ENCODE measurements at regions not wholly inside any gene's neighbourhood (a gene's known extent, or its start where the extent isn't known, plus 50 kb on each side); places are given as distances from the start of the nearest gene placed in this dataset.

GRCh38 chr13:44117351-44117750 lies 237.6 kb downstream of the LACC1 start:
- no peak for TF ChIP-seq CTCF (IDR thresholded peaks at IDR 0.05)
- TF ChIP-seq ZFX (IDR thresholded peaks at IDR 0.05; ENCODE audit: borderline replicate concordance) = no peak

Data from 22Rv1 (cell line).